ENCODE measurements at regions not wholly inside any gene's neighbourhood (a gene's known extent, or its start where the extent isn't known, plus 50 kb on each side); places are given as distances from the start of the nearest gene placed in this dataset.

DNA sequence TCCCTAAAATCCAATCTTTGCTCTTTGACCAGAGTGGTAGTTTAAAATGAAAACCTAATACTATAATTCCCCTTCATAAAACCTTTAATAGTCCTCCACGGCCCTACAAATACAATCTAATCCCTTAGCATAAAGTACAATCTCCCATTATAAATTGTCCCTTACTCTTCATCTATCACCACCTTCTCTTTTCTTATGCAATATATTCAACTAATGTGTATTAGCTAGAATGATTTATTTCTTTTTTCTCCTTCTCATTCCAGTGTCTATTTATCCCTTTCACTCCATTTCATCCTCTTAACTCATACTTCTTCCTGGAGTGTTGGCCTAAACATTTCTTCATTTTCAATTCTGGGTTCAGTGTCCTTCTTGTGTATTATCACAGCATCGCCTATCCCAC lies 872.1 kb upstream of the PCDH20 start:
- TF ChIP-seq CTCF (IDR thresholded peaks at IDR 0.05) (no peak), POLR2A (IDR thresholded peaks at IDR 0.05) (no peak)

All from prostate gland (tissue), 2 donors.